Skeletal muscle cell (primary cell): ENCODE measurements at regions not wholly inside any gene's neighbourhood (a gene's known extent, or its start where the extent isn't known, plus 50 kb on each side); places are given as distances from the start of the nearest gene placed in this dataset.

Experiments used
- DNase-seq: peaks from one replicate; pipeline ENCODE4 v3.0.0-alpha.2; 2010; ENCODE audit warnings: low read depth
- H3K4me3 ChIP-seq: 2 replicates; pipeline ENCODE4 v1.5.1; 2011; ENCODE audit warnings: low read depth, mild to moderate bottlenecking, control low read depth, low read length, moderate library complexity

- DNase-seq: no peak
- no peak overlapping the region for H3K4me3 ChIP-seq
Measured at GRCh38 chr2:59532808-59533207, 1020.6 kb downstream of the BCL11A start.

- DNase-seq: no peak
- no peak overlapping the region for H3K4me3 ChIP-seq
Measured at GRCh38 chr2:59530258-59530657, 1023.2 kb downstream of the BCL11A start.

- no peak overlapping the region for H3K4me3 ChIP-seq
- no peak for DNase-seq
Measured at GRCh38 chr2:59529726-59530125, 1023.7 kb downstream of the BCL11A start.

- DNase-seq: no peak
- no peak overlapping the region for H3K4me3 ChIP-seq
Measured at GRCh38 chr2:59528525-59528924, 1024.9 kb downstream of the BCL11A start.

GRCh38 chr2:59502981-59503380, 1050.5 kb downstream of the BCL11A start:
- no peak overlapping the region for H3K4me3 ChIP-seq
- DNase-seq: no peak

DNA sequence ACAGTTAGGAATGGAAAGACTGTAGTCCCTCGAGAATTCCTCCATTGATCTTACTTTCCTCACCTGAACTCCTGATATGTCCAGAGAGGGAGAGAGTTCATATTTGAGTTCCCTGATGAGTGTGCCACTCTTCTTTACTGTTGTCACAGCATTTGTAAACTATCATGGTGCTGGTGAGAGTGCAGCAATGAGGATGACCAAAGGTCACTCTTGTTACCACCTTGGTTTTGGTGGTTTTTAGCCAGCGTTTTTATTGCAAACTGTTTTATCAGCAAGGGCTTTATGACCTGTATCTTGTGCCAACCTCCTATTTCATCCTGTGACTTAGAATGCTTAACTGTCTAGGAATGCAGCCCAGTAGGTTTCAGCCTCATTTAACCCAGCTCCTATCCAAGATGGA, 1062.5 kb downstream of the BCL11A start:
- H3K4me3 ChIP-seq: no peak overlapping the region
- no peak for DNase-seq

GRCh38 chr2:59490192-59490591, 1063.3 kb downstream of the BCL11A start:
- H3K4me3 ChIP-seq: no peak overlapping the region
- DNase-seq: no peak

DNA sequence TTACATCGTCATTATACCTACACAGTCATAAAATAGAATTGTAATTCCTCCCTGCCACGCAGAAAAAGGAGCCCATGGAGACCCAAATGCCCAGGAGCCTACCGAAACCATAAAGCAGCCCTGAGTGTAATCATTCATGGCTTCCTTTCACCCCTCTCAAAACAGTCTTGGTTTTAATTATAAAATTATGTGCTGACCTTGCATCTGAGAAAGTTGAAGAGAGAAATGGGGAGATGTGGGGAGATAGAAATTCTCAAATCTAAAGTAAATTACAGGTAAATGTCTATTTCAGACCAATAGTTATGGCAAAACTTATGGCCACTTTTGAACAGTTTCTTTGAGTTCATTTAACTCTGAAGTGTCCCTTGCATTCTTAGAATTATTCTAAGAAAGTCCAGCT, 1068.8 kb downstream of the BCL11A start:
- DNase-seq: no peak
- no peak overlapping the region for H3K4me3 ChIP-seq

DNA sequence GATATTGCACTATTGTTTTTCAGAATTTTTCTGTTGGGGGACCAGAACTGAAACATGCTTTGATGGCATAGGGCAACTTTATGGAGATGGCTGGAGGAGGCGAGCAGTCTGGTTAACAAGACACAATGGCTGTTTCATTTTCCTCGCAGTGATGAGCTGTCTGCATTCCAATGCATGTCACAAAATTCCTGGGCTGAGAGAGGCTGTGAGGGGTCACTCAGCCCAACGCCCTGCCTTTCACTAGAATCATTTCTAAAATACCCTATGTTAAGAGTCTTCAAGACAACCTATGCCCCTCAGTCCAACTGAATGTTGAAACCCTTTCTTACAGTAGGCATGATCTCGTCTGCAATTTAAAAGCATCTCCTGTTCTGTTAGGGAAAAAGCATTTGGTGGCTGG, 1090.0 kb downstream of the BCL11A start:
- H3K4me3 ChIP-seq: no peak overlapping the region
- no peak for DNase-seq

GRCh38 chr2:59462422-59463197, 1090.8 kb downstream of the BCL11A start:
- no peak for DNase-seq
- no peak overlapping the region for H3K4me3 ChIP-seq

DNA sequence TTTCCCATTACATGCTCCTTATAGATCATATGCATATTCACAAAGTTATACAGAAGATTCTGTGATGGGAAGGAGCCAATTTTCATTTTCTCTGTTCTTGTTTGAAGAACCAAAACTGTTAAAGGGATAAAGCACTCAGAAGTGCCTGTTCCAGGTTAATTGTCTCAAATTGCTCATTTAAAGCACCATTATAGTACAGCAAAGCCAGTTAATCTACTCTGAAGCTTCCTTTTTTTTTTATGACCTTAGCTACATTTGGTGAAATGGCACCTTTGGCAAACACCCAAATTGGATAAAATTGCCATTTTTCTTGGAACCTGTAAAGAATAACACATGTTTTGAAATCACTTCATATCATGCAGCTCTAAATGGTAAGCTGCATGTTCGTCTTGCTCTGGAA, 1092.3 kb downstream of the BCL11A start:
- DNase-seq: no peak

DNA sequence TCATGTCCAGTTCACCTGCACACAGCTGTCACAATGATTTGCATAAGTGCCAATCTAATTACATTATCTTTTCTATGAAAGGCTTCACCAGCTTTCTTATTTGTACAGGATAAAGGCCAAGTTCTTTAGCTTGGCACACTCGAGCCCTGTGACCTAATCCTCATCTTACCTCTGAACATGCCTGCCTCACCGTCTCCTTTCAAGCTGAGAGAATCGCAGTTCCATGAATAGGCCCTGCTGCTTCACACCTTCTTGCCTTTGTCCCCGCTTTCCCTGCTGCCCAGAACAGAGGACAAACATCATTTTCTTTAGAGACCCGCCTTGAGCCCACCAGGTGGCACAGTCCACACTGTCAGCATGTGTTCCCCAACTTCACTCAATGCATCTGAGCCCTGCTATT, 1094.7 kb downstream of the BCL11A start:
- H3K4me3 ChIP-seq: no peak overlapping the region
- DNase-seq: no peak

More for the DNA sequence above, 1092.3 kb downstream of the BCL11A start:
- no peak overlapping the region for H3K4me3 ChIP-seq

GRCh38 chr2:59456285-59456684, 1097.2 kb downstream of the BCL11A start:
- no peak for DNase-seq
- H3K4me3 ChIP-seq: no peak overlapping the region

- no peak for DNase-seq
Measured at GRCh38 chr2:59449274-59449673, 1104.2 kb downstream of the BCL11A start.

GRCh38 chr2:59440491-59440890, 1113.0 kb downstream of the BCL11A start:
- DNase-seq: no peak

More at GRCh38 chr2:59449274-59449673, 1104.2 kb downstream of the BCL11A start:
- no peak overlapping the region for H3K4me3 ChIP-seq

DNA sequence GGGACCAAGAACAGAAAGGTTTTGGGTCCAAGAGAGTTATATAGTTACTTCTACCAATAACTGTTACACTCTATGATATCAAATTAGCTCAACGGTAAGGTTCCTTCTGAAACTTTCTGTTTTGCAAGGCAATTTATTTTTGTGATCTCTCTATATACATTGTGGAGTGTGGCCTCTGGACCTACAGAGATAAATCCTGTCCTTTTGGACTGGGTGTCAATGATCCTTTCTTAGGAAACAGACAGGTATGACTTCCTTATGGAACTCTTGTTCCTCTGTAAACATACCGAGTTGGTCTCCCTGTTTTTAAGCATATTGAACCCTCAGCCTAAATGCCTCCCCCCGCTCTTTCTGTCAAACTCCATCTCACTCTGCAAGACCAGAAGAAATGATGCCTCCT, 1117.8 kb downstream of the BCL11A start:
- H3K4me3 ChIP-seq: no peak overlapping the region
- DNase-seq: no peak

More at GRCh38 chr2:59440491-59440890, 1113.0 kb downstream of the BCL11A start:
- no peak overlapping the region for H3K4me3 ChIP-seq

- DNase-seq: no peak
- no peak overlapping the region for H3K4me3 ChIP-seq
Measured at GRCh38 chr2:59428940-59429339, 1124.5 kb downstream of the BCL11A start.

- no peak for DNase-seq
- H3K4me3 ChIP-seq: no peak overlapping the region
Measured at GRCh38 chr2:59427980-59428379, 1125.5 kb downstream of the BCL11A start.

- DNase-seq: no peak
- no peak overlapping the region for H3K4me3 ChIP-seq
Measured at GRCh38 chr2:59425247-59425646, 1128.2 kb downstream of the BCL11A start.

GRCh38 chr2:59413751-59414570, 1139.5 kb downstream of the BCL11A start:
- DNase-seq: no peak
- H3K4me3 ChIP-seq: no peak overlapping the region

- no peak for DNase-seq
- no peak overlapping the region for H3K4me3 ChIP-seq
Measured at GRCh38 chr2:59399126-59399525, 1154.3 kb downstream of the BCL11A start.
